Ecto neural progenitor cell (in vitro differentiated cells): ENCODE measurements at regions not wholly inside any gene's neighbourhood (a gene's known extent, or its start where the extent isn't known, plus 50 kb on each side); places are given as distances from the start of the nearest gene placed in this dataset.

Experiments used
- DNase-seq: peaks from one replicate; pipeline ENCODE4 v3.0.0-alpha.2; 2018; ENCODE audit warnings: low spot score

DNA sequence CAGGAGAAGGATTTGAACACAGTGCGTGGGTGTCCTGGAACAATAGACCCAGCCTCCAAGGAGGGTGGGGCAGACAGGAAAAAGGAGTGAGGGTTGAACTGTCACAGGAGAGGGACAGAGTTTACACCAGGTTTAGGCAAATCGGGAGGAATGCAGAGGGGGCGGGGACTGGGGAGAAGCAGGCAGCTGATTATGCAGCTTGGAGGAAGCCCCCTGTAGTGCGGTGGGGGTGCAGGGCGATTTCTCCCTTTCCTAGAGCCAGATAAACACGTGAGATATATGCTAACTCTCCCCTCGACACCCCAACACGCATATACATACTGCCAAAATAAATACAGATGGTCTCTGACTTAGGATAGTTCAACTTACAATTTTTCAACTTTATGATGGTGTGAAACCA, 108.6 kb upstream of the PRR20G start:
- DNase-seq = no peak

DNA sequence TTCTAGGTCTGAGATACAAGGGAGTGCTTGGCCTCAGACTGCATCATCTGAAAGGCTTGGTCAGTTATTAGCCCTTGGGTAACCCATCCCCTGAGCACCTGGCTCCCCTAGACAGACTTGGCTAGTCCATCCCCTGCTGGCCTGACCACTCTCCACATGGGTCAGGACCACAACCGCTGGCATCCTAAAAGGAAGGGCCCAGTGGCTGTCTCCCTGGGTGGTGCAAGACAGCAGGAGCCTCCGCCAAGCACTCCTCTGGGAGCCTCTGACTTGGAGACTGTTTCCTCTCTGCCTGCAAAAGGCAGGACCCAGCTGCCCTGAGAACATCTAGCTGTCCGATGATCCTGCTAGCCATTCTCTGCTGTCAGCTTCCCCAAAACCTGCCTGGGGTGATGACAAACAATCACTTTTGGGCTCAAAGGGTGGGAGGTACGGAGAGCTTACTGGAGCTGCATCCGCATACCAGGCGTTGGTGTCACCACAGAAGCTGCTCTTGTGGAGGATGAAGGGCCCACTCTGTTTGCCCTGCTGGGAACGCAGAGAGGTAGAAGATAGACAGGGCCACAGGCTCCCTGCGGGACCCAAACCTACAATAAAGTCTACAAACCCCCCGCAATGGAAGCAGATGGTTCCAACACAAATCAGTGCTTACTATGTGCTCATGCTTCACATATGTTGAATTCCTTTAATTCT, 108.0 kb upstream of the PRR20G start:
- no peak for DNase-seq

GRCh38 chr3:127394984-127395662, 107.3 kb upstream of the PRR20G start:
- no peak for DNase-seq

DNA sequence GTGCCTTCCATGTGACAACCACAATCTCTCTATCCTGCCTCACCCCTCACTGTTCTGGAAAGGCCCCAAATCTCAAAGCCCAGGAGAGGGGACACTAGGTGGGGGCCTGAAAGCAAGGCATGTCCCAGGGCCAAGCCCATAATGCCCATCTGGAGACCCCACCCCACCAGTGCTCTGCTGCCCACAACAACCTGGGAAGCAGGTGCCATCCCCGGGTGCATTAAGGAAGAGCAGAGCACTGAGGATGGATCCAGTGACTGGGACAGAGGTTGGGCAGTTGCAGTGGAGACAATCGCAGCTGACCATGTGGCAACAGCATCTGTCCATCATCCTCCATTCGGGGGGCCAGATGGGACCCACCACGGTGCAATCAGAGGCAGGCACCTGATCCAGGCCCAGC, 106.2 kb upstream of the PRR20G start:
- no peak for DNase-seq

- no peak for DNase-seq
Observed at GRCh38 chr3:127393131-127393820, 105.4 kb upstream of the PRR20G start.

GRCh38 chr3:127392156-127392490, 104.3 kb upstream of the PRR20G start:
- DNase-seq = no peak

GRCh38 chr3:127391436-127392155, 103.8 kb upstream of the PRR20G start:
- no peak for DNase-seq

DNA sequence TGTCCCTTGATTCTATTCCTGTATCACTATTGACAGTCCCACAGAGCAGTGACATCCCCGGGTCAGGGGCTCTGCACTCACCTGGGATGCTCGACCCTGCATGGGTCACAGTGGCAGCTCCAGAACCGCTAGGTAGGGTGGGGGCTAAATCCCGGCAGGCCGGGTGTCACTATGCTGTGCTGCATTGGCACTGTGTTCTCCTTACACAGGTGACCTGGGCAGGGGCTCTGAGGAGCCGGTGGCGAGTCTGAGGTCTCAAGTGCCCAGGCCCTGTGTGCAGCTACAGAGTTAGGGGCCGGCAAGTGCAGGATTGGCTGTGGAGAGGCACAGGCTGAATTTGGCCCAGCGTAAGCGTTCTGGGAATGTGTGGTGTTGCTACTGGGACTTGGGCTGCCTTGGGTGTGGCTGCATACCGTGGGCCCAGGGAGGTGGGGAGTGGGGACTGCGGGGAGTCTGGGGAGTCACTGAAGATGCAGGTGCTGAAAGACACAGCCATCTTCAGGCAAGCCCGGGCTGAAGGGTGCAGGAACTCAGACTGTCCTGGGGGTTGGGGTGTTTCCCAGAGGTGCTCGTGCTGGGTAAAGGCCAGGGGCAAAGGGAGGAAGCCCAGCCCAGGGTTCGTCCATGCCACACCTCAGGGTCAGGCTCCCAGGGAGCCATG, 102.6 kb upstream of the PRR20G start:
- DNase-seq = no peak

GRCh38 chr3:127389913-127390312, 102.1 kb upstream of the PRR20G start:
- DNase-seq = no peak

GRCh38 chr3:127389420-127389819, 101.6 kb upstream of the PRR20G start:
- no peak for DNase-seq

DNA sequence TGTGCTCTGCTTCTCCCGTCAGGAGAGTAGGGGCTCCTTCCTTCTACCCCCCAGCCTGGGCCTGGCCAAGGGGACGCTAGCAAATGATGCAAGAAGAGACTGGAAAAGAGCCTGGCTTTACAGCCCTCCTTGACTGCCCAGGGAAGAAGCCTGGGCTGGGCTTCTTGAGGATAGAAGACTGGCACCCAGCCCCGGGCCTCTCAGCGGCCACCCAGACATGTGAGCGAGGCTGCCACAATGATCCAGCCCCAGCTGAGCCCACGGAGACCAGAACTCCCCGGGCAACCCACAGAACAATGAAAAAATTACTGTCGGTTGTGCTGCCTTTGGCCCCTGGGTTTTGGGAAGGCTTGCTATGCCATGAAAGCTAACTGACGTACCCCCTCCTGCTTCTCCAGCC, 100.6 kb upstream of the PRR20G start:
- no peak for DNase-seq

DNA sequence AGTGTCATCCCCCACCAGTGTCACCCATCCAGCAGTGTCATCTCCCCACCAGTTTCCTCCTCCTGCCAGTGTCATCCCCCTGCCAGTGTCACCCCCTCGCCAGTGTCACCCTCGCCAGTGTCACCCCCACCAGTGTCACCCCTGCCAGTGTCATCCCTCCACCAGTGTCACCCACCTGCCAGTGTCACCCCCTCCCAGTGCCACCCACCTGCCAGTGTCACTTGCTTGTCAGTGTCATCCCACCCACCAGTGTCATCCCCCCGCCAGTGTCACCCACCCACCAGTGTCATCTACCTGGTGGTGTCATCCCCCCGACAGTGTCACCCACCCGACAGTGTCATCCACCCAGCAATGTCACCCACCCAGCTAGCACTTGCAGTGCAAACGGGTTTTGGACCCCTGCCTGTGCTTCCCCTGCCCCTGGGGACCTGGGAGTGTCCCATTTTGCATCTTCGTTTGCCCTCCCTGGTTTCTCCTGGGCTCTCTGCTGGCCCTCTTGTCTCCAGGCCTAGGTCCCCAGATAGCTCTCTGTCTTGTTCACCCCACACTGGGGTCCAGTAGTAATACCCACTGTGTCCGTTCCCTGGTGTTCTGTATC, 99.8 kb upstream of the PRR20G start:
- DNase-seq = no peak

DNA sequence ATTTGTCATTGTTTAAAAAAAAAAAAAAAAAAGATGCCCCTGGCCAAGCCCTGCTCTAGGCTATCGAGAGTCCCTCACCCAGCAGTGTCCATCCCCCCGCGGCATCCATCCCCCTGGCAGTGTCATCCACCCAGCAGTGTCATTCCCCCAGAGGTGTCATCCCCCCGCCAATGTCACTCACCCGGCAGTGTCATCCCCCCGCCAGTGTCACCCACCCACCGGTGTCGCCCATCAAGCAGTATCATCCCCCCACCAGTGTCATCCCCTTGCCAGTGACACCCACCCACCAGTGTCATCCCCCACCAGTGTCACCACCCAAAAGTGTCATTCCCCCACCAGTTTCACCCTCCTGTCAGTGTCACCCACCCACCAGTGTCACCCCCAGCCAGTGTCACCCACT, 99.3 kb upstream of the PRR20G start:
- DNase-seq = no peak

DNA sequence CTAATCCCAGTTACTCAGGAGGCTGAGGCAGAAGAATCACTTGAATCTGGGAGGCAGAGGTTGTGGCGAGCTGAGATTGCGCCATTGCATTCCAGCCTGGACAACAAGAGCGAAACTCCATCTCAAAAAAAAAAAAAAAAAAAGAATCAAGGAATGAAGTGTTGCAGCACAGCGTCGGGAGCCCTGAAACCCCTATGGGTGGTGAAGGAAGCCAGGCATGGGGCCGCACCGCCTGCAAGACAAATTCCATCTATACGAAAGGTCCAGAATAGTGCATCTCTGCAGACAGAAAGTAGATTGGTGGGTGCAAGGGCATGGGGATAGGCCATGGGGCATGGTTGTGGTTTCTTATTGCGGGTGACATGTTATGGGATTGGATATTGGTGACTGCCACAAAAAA, 98.6 kb upstream of the PRR20G start:
- DNase-seq = no peak

GRCh38 chr3:127385540-127385870, 97.7 kb upstream of the PRR20G start:
- no peak for DNase-seq

DNA sequence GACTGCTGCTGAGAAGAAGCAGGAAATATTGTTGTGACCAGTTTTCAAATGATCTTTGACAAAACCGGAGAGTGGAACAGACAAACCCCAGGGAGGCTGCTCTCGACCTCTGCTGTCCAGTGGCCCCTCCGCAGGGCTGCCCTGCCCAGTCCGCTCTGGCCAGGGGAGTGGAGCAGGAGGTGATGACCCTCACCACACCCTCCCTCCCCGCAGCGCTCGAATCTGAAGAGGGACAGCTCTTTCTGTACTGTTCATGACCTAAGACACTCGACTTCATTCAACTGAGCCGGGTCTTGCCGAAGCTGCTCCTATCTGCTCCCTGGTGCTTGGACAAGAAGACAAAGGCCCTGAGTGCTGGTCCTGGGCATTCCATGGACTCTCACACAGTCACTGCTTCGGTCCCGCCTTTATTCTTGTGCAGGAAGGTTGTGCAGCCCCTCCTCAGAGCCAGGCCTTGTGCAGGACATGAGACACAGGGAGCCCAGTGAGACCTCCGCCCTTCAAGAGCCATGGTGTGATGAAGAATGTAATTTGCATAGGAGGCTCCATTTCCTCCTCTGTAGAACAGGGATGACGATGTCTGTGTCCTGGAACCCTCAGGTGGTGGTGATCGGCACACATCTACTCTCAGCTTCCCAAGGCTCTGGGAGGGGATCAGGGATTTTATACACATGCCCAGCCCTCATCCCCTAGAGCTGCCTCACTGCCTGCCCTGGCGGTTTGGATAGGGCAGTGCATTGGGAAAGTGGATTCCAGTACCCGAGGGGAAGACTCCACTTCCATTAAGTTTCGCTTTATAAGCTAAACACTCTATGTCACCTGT, 97.1 kb upstream of the PRR20G start:
- DNase-seq = no peak

DNA sequence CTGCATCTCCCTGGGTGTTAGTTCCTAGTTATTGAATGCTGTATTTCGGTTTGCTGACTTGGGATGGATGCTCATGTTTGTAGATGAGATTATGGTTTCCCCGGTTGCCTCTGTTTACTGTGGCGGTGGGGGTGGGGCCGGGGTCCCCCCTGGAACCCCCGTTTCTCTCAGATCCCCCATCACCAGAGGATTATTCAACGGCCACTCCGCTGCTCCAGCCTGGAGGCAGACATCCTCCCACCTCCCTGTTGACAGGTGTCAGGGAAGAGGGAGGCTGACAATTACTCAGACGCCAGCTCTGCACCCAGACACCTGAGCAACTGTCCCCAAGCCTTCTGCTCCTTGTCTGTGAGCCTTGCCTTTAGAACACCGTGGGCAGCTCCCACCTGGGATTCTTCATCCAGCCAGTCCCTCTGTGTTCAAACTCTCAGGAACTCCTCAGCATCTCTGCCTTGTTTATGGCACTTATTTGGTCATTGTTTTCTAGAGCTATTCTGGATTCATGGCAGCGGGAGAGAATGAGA, 95.9 kb upstream of the PRR20G start:
- DNase-seq = no peak

DNA sequence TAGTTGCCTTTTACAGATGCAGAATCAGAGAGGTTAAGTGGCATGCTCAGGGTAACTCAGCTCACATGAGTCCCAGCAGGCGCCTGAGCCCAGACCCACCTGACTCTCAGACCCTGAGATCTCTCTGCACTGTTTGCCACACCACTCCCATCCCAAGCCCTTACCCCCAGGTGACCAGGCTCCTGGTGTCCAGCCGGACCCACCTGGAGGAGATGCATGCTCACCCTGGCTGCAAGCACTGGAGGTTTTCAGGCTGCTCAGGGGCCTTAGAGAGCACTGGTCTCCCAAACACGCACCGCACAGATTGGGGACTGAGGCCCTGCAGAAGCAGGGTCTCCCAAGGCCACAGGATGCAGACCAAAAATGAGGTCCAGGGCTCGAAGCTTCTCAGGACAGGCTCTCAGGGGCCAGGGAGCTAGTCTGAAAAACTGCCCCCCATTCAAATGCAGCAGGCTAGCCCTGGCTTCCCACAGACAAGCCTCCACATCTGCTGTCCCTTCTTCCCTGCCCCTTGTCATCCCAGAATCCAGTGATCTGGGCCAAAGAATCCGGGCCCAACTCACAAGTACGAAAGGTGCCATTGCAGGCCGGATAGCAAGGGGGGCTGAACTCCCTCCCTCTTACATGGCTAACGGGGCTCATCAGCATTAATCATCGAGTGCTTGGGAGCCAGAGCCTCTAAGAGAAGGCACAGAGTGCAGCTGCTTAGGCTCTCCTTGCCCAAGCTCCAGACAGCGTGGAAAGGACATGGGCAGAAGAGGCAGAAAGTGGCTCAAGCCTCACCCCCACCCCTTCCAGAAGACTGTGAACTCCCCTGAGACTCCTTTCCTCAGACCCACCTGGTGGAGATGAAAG, 90.2 kb upstream of the PRR20G start:
- peak; percentile 42 for DNase-seq

DNA sequence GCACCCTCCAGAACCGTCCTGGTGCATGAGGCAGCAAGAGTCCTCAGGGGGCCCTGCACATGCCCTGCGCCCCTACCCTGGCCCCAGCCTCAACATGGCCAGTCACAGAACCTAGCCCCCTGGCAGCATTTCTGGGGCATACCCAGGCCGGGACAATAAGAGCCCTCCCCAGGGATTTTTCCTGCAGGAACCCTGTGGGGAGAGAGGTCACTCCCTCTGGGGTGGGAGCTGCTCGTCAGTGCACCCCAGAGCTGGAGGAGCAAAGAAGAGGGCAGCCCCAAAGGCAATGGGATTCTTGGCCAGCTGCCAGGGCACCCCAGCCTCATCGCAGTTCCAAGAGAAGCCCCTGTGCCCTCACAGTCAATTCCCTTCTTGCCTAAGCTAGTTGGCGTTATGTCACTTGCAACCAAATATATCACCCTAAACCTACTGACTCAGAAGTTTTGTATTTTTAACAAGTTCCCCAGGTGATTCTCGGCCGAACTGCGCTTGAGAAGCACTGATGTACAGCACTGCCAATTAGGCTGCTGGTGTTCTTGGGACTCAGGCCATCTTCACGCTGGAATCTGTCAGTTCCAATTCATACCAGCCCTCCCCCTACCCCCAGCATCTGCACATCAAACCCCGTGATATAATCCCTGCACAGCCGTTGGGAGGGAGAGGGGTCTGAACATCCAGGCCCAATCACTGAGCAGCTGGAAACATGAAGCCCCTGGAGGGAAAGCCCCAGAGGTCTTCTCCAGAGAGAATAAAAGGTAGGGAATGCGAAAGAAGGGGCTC, 87.5 kb upstream of the PRR20G start:
- DNase-seq = no peak
